Esophagus muscularis mucosa (tissue), 4 donors: ENCODE measurements at regions not wholly inside any gene's neighbourhood (a gene's known extent, or its start where the extent isn't known, plus 50 kb on each side); places are given as distances from the start of the nearest gene placed in this dataset.

Experiments used
- EP300 ChIP-seq: sonication (generic); formaldehyde crosslinking; IDR thresholded peaks from one replicate; pipeline ENCODE4 v1.6.1; 2017; ENCODE audit warnings: antibody characterized with exemption
- POLR2A ChIP-seq: fragments of 450-650 bp; IDR thresholded peaks from one replicate; pipeline ENCODE4 v1.6.1; 2017; ENCODE audit warnings: antibody characterized with exemption, moderate library complexity, mild to moderate bottlenecking, low read depth
- POLR2AphosphoS5 ChIP-seq, 2 donors: sonication (generic); formaldehyde crosslinking; IDR thresholded peaks; one replicate each; pipeline ENCODE4 v1.6.1; 2017; ENCODE audit warnings: antibody characterized with exemption in 2 of 2
- TF ChIP-seq, protein P1 (sequence below), 3 experiments: fragments of 200-600 bp in 2 of 3; fragments of 450-650 bp in 1 of 3; sonication (generic) in 2 of 3; IDR thresholded peaks; one replicate each; pipeline ENCODE4 v1.5.1; 2017 to 2019; ENCODE audit warnings: antibody characterized with exemption in 3 of 3, mild to moderate bottlenecking in 2 of 3, moderate library complexity in 1 of 3

DNA sequence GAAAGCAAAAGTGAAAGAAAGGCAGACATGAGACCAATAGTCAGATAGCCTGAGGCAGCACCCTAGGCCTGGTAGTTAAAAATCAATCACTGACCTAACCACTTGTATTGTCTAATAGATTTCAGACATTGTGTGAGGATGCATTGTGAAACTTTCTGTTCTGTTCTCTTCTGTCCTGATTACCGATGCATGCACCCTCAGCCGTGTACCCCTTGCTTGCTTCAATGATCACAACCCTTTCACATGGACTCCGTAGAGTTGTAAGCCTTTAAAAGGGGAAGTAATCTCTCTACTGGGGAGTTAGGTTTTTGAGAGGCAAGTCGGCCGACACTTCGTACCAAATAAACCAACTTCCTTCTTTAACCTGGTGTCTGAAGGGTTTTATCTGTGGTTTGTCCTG lies 801.6 kb upstream of the TSPY4 start:
- TF ChIP-seq POLR2AphosphoS5 (IDR thresholded peaks at IDR 0.05) (no peak), EP300 (no peak), POLR2A (no peak)
- TF ChIP-seq, protein P1, sequence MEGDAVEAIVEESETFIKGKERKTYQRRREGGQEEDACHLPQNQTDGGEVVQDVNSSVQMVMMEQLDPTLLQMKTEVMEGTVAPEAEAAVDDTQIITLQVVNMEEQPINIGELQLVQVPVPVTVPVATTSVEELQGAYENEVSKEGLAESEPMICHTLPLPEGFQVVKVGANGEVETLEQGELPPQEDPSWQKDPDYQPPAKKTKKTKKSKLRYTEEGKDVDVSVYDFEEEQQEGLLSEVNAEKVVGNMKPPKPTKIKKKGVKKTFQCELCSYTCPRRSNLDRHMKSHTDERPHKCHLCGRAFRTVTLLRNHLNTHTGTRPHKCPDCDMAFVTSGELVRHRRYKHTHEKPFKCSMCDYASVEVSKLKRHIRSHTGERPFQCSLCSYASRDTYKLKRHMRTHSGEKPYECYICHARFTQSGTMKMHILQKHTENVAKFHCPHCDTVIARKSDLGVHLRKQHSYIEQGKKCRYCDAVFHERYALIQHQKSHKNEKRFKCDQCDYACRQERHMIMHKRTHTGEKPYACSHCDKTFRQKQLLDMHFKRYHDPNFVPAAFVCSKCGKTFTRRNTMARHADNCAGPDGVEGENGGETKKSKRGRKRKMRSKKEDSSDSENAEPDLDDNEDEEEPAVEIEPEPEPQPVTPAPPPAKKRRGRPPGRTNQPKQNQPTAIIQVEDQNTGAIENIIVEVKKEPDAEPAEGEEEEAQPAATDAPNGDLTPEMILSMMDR (IDR thresholded peaks at IDR 0.05), result no peak
